ENCODE measurements at regions not wholly inside any gene's neighbourhood (a gene's known extent, or its start where the extent isn't known, plus 50 kb on each side); places are given as distances from the start of the nearest gene placed in this dataset.

- TF ChIP-seq TAF1 (IDR thresholded peaks at IDR 0.05; ENCODE audit: low read depth, low read length) (no peak), MAX (IDR thresholded peaks at IDR 0.05) (no peak), SP4 (IDR thresholded peaks at IDR 0.05; ENCODE audit: low read length) (no peak)
- TF ChIP-seq, protein P1, sequence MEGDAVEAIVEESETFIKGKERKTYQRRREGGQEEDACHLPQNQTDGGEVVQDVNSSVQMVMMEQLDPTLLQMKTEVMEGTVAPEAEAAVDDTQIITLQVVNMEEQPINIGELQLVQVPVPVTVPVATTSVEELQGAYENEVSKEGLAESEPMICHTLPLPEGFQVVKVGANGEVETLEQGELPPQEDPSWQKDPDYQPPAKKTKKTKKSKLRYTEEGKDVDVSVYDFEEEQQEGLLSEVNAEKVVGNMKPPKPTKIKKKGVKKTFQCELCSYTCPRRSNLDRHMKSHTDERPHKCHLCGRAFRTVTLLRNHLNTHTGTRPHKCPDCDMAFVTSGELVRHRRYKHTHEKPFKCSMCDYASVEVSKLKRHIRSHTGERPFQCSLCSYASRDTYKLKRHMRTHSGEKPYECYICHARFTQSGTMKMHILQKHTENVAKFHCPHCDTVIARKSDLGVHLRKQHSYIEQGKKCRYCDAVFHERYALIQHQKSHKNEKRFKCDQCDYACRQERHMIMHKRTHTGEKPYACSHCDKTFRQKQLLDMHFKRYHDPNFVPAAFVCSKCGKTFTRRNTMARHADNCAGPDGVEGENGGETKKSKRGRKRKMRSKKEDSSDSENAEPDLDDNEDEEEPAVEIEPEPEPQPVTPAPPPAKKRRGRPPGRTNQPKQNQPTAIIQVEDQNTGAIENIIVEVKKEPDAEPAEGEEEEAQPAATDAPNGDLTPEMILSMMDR (IDR thresholded peaks at IDR 0.05; ENCODE audit: control extremely low read depth in 1 of 3, insufficient read depth in 1 of 3, low read depth in 1 of 3, low read length in 3 of 3): no peak
Measured at GRCh38 chr19:31100206-31100590, 249.0 kb downstream of the TSHZ3 start.
